Stimulated activated CD4-positive, alpha-beta T cell treated with anti-CD3 and anti-CD28 coated beads, Interleukin-15, amount 100 ng/mL, for 48 hours (primary cell): ENCODE measurements at regions not wholly inside any gene's neighbourhood (a gene's known extent, or its start where the extent isn't known, plus 50 kb on each side); places are given as distances from the start of the nearest gene placed in this dataset.

Experiments
- DNase-seq, 2 donors: peaks; one replicate each; pipeline ENCODE4 v3.0.0-alpha.2; 2020; ENCODE audit warnings: low read depth in 2 of 2

DNA sequence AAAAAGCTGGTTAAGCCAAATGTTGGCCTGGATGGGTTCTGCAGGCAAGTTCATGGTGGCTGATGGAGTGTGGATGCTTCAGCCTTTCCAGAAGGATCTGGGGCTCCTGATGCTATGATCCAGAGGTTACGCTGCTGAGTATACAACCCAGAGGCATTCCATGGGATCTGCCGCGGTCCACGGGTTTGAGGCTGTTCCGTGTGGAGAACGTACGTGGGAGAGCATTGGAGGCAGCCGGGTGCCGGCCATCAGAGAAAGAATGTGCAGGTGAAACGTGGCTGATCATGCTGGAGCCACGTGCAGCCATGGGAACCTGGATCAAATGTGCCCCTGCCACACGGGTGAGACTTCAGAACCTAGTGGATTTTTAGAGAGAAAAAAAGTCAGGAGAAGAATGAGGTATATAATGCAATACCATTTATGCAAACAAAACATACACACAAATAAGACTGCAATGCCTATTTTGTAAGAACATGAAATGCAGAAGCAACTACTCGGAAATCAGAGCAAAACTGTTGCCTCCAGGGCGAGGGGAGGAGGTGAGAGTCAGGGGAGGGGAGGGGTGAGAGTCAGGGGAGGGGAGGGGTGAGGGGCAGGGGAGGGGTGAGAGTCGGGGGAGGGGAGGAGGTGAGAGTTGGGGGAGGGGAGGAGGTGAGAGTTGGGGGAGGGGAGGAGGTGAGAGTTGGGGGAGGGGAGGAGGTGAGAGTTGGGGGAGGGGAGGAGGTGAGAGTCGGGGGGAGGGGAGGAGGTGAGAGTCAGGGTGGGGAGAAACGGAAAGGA is 116.5 kb upstream of the C1orf174 start:
- DNase-seq = no peak

DNA sequence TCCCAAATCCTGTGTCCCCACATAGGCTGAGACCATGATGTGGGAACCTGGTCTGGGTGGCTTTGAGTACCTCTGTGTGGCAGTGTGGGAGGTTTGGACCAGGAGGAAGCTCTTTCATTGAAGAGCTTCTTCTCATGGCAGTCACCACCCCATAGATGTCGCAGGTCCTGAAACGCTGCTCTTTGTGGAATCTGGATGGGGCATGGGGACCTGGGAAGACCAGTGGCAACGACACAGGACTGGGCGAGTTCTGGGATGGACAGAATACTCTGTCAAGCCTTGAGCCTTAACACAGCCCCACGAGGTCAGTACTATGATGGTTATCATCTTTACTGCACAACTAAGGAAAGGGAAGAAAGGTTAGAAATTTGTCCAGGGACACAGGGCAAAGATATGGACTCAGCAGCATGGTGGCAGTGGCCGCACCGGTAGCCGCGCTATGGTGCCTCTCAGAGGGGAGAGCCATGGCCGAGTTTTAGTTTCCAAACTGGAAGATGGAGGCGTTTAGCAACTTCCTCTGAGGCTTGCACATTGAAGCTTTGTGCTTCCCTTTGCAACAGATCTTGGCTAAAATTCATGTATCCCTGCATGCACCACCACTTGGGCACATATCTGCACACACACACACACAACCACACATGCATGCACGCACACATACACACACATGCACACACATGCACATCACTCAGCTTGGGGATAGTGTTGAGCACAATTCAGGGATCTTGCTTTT is 117.7 kb upstream of the C1orf174 start:
- no peak for DNase-seq

GRCh38 chr1:4018466-4019146 is 118.5 kb upstream of the C1orf174 start:
- no peak for DNase-seq

- no peak for DNase-seq
Measured at GRCh38 chr1:4019147-4019521, 119.1 kb upstream of the C1orf174 start.

DNA sequence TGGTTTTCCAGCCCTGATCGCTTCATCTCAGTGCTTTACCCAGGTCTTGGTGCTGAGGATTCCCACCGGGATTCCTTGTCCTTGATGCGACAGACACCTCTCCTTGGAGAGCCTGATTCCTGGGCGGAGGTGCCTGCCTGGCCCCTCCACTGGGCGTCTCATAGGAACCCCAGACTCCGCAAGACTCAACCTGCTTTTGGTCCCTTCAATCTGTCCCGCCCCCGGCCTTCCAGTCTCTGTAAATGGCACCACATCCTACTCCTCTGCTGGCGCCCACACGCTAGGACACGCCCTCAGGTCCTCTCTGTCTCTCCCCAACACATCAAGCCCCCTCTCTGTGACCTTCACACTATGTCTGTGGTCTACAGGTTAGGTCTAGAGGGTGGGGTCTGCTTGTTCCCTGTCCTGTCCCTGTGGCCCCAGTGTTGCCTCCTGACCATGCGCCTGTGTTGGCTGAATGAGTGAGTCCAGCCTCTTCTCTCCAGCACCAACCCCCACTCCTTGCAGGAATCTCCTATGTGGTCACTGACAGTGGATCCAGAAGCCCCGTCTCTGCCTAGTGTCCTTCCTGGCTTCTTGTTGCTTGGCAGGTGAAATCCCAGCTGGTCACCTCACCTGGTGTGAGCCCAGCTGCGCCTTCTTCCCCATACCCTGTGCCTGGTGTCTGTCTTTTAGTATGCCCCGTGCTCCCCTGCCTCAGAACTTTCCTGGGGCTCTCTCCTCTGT is 119.7 kb upstream of the C1orf174 start:
- DNase-seq = no peak

DNA sequence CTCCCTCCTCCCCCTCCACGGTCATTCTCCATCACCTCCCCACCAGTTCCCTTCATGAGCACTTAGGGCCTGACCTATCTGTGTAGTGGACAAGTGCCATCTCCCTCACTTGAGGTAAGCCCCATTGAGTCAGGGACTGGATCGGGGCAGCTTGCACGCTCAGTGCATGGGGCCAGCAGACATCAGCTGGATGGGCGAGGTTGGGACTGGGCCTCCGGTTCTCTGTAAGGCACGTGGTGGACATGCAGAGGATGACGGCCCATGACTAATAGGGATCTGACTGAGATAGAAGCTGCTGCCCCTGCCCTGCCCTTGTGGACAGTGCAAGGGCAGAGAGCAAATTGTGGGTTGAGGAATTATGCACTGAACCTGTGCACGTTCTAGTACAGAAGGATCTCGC is 120.4 kb upstream of the C1orf174 start:
- no peak for DNase-seq

GRCh38 chr1:4021136-4021973 is 121.3 kb upstream of the C1orf174 start:
- no peak for DNase-seq

- DNase-seq = no peak
Measured at GRCh38 chr1:4021974-4022268, 121.8 kb upstream of the C1orf174 start.

DNA sequence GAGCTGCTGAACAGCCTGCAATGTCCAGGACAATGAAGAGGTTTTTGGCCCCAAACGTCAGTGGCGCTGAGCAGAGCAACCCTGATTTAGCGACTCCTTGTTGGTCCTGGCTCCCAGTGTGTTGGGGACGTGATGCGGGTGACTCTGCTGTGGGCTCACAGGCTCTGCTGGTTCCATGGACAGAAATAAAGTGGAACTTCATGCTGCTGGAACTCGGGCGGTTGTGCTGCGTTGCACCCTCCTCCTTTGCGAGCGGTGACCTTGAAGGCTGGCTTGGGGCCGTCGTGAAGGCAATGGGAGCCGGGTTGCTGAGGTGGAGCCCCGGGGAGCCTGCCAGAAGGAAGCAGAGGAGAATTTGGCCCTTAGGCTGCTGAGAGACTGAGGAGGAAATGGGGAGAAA is 122.6 kb upstream of the C1orf174 start:
- DNase-seq = no peak

GRCh38 chr1:4023678-4024077 is 123.6 kb upstream of the C1orf174 start:
- DNase-seq = no peak

GRCh38 chr1:4024811-4025210 is 124.7 kb upstream of the C1orf174 start:
- no peak for DNase-seq

- no peak for DNase-seq
Measured at GRCh38 chr1:4025752-4026151, 125.7 kb upstream of the C1orf174 start.

DNA sequence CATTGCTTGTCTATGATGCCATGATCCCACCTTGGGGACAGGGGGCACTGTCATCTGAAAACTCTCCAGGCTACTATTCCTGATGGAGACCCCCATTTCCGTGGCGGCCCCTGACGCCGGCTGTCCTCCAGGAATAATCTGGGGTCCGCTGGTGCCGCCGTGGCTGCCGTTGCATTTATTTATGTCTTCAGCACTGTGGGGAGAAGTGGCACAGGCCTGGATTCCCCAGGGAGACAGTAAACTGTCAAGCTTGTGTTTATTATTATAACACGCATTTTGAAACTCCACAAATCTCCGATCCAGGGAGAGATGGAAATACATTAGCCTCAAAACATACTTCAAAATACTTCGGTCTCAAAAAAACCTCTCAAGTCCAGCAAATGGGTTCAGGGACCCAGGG is 126.9 kb upstream of the C1orf174 start:
- no peak for DNase-seq

DNA sequence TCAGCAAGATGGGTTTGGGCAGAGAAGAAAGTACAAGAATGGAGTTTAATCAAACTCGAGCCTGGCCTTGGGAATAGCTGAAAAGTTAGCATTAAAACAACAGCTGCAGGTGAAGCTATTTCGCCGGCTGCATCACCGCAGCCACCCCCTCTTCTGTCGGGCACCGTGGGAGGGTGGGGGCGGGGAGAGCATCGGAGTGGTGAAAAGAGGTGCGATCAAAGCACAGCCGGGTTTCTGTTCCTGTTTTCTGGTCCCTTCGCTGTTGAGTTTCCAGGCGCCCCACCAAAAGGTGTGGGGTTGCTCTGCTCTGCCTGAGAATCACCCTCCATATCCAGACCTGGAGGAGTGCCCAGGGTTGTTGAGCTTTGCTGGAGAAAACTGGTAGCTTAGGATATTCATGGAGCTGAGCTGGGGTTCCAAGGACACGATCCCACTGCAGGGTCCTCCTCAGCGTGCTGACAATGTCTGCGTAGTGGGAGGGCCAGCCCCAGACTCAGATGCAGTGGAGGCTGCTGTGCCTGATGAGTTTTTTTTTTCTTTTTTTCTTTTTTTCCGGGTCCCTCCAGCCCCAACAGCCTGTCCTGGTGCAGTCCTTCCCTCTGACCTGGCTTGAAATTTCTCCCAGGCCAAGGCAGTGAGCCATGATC is 127.5 kb upstream of the C1orf174 start:
- no peak for DNase-seq

DNA sequence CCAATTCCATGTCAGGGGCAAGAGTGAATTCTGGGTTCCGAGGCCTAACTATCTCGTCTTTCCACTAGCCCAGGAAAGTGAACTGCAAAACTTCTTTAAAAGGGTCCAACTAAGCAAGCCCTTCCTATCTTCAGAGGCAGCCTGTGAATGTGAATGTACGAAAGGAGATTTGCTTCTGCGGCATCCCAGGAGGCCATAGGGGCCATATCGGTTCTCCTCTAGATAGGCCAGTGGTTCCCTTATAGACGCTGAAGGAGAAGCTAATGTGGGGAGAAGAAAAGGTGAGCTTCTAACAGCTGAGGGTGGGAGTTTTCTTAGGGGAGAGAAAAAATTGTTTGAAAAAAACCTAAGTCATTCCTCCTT is 128.0 kb upstream of the C1orf174 start:
- no peak for DNase-seq

- no peak for DNase-seq
Measured at GRCh38 chr1:4029376-4029775, 129.3 kb upstream of the C1orf174 start.

GRCh38 chr1:4032571-4032970 is 132.5 kb upstream of the C1orf174 start:
- DNase-seq = no peak

- DNase-seq = no peak
Measured at GRCh38 chr1:4033129-4033676, 133.1 kb upstream of the C1orf174 start.

- DNase-seq = no peak
Measured at GRCh38 chr1:4033713-4034112, 133.6 kb upstream of the C1orf174 start.

GRCh38 chr1:4034318-4034887 is 134.3 kb upstream of the C1orf174 start:
- DNase-seq = no peak
